ENCODE measurements at regions not wholly inside any gene's neighbourhood (a gene's known extent, or its start where the extent isn't known, plus 50 kb on each side); places are given as distances from the start of the nearest gene placed in this dataset.

DNA sequence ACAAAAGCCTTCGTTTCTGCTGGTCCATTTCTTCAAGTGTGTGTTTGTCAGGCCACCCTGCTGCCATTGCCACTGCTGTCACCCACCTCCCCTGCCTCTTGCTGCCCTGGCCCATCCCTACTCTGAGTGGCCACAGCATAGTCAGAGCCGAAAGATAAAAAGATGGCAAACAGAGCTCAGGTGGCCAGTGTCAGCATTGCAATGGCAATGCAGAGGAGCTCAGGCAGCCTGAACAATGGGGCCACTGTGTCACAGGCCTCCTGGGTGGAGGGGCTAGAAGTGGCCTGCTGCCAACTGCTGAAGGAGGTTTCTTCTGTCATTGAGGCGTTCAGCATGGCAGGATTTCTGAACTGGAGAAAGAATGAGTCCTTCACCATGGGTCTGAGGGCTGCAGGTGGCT is 137.1 kb downstream of the CSNK2A3 start:
- no peak overlapping the region for H3K4me3 ChIP-seq (ENCODE audit: insufficient read depth, low read length)
- no peaks in the 10 kb centered on the region for H3K36me3 ChIP-seq (ENCODE audit: insufficient read depth, low read length)
- TF ChIP-seq, protein P1, sequence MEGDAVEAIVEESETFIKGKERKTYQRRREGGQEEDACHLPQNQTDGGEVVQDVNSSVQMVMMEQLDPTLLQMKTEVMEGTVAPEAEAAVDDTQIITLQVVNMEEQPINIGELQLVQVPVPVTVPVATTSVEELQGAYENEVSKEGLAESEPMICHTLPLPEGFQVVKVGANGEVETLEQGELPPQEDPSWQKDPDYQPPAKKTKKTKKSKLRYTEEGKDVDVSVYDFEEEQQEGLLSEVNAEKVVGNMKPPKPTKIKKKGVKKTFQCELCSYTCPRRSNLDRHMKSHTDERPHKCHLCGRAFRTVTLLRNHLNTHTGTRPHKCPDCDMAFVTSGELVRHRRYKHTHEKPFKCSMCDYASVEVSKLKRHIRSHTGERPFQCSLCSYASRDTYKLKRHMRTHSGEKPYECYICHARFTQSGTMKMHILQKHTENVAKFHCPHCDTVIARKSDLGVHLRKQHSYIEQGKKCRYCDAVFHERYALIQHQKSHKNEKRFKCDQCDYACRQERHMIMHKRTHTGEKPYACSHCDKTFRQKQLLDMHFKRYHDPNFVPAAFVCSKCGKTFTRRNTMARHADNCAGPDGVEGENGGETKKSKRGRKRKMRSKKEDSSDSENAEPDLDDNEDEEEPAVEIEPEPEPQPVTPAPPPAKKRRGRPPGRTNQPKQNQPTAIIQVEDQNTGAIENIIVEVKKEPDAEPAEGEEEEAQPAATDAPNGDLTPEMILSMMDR (IDR thresholded peaks at IDR 0.05; ENCODE audit: extremely low read depth, low read depth, low read length): no peak
- H3K27me3 ChIP-seq (ENCODE audit: insufficient read depth, low read length): peaks cover 26% of the 10 kb centered on the region
- no peak for DNase-seq (ENCODE audit: insufficient read length, low spot score, missing footprints)
- H3K4me1 ChIP-seq (ENCODE audit: insufficient read depth, low read length): no peaks in the 10 kb centered on the region
- H3K27ac ChIP-seq (ENCODE audit: low read depth, low read length): no peak overlapping the region
- H3K79me2 ChIP-seq (ENCODE audit: insufficient read depth, low read length): no peaks in the 10 kb centered on the region
- H3K4me2 ChIP-seq (ENCODE audit: insufficient read depth, low read length): no peak overlapping the region
- no peak overlapping the region for H2AFZ ChIP-seq (ENCODE audit: low read length)
- no peaks in the 10 kb centered on the region for H3K9me3 ChIP-seq (ENCODE audit: low read depth, low read length)
- H4K20me1 ChIP-seq (ENCODE audit: insufficient read depth, low read length): no peaks in the 10 kb centered on the region

DNA sequence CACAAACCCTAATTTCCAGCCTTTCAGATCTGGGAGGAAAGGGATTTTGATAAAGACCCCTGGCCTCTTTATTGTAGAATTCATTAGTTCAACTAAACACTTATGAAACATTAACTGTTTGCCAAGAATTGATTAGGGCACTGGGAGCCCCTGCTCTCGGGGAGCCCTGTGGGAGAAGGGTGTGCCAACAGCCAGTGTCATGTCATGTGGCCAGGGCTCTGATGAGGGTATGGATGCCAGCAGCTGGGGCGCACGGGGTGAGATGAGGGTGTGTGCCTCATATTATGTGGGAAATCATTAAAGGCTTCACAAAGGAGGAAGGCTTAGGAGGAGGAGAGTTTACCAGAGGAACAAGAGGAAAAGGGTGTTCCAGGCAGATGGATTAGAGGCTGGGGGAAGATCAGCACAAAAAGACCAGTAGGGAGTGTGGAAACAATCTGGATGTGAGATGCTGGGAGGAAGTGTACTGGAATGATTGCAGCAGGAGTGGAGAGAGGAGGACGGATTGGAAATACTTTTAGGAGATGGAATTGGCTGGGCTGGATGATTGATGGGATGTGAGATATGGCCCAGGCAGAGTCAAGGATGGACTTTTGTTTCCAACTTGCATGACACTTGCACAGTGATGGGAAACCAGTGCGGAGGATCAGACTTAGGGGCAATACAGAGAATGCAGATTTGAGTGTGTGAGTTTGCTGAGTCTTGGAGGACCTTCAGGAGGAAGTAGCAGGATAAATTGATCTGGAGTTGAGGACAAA is 137.8 kb downstream of the CSNK2A3 start:
- Histone ChIP-seq H3K4me3 (ENCODE audit: insufficient read depth, low read length) (no peak overlapping the region), H3K27me3 (ENCODE audit: insufficient read depth, low read length) (peaks cover 26% of the 10 kb centered on the region), H3K36me3 (ENCODE audit: insufficient read depth, low read length) (no peaks in the 10 kb centered on the region), H3K4me2 (ENCODE audit: insufficient read depth, low read length) (no peak overlapping the region), H4K20me1 (ENCODE audit: insufficient read depth, low read length) (no peaks in the 10 kb centered on the region), H2AFZ (ENCODE audit: low read length) (no peak overlapping the region), H3K27ac (ENCODE audit: low read depth, low read length) (no peak overlapping the region), H3K9me3 (ENCODE audit: low read depth, low read length) (no peaks in the 10 kb centered on the region), H3K79me2 (ENCODE audit: insufficient read depth, low read length) (no peaks in the 10 kb centered on the region), H3K4me1 (ENCODE audit: insufficient read depth, low read length) (no peaks in the 10 kb centered on the region)
- TF ChIP-seq, protein P1 (IDR thresholded peaks at IDR 0.05; ENCODE audit: extremely low read depth, low read depth, low read length): no peak
- DNase-seq (ENCODE audit: insufficient read length, low spot score, missing footprints): no peak

DNA sequence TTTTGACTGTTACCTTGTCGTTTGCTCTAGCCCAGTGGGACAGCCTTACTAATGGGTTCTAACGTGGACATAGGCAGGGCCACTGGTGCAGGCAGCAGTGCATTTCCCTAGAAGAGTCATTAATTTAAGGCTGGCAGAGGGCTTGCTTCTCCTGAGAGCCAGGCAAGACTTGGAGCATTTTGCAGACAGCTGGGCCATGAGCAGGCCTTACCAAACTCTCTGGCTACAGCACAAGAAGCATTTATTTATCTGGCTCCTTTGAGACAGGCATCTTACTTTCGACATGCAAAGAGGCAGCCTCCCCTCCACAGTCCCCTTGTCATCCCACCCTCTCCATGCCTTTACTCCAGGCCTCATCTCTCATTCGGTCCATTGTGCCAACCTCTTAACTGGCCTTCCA is 139.9 kb downstream of the CSNK2A3 start:
- no peaks in the 10 kb centered on the region for H4K20me1 ChIP-seq (ENCODE audit: insufficient read depth, low read length)
- no peak for DNase-seq (ENCODE audit: insufficient read length, low spot score, missing footprints)
- H3K36me3 ChIP-seq (ENCODE audit: insufficient read depth, low read length): no peaks in the 10 kb centered on the region
- TF ChIP-seq, protein P1 (IDR thresholded peaks at IDR 0.05; ENCODE audit: extremely low read depth, low read depth, low read length): no peak
- no peak overlapping the region for H3K27ac ChIP-seq (ENCODE audit: low read depth, low read length)
- H3K4me2 ChIP-seq (ENCODE audit: insufficient read depth, low read length): no peak overlapping the region
- H3K27me3 ChIP-seq (ENCODE audit: insufficient read depth, low read length): peaks cover 30% of the 10 kb centered on the region
- no peaks in the 10 kb centered on the region for H3K9me3 ChIP-seq (ENCODE audit: low read depth, low read length)
- no peaks in the 10 kb centered on the region for H3K79me2 ChIP-seq (ENCODE audit: insufficient read depth, low read length)
- no peaks in the 10 kb centered on the region for H3K4me1 ChIP-seq (ENCODE audit: insufficient read depth, low read length)
- H3K4me3 ChIP-seq (ENCODE audit: insufficient read depth, low read length): no peak overlapping the region
- H2AFZ ChIP-seq (ENCODE audit: low read length): no peak overlapping the region

DNA sequence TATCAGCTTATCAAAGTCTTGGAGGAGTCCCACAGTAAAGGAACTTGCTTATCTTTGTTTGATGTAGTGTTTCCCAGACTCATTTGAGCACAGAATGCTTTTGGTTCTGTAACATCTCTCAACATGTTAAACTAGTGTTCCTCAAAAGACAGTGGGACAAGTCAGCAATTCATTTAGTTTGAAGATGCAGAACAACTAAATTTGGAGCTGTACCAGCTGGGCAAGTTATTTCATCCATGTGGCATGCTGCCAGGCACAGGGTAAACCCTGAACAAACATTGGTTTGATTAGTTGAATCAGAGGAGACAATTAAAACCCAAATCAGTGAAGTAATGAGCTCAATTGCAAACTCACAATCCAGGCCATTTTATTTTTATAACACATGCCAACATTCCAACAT is 141.2 kb downstream of the CSNK2A3 start:
- TF ChIP-seq, protein P1 (IDR thresholded peaks at IDR 0.05; ENCODE audit: extremely low read depth, low read depth, low read length): no peak
- no peak overlapping the region for H3K4me2 ChIP-seq (ENCODE audit: insufficient read depth, low read length)
- H3K36me3 ChIP-seq (ENCODE audit: insufficient read depth, low read length): no peaks in the 10 kb centered on the region
- H3K27me3 ChIP-seq (ENCODE audit: insufficient read depth, low read length): peaks cover 36% of the 10 kb centered on the region
- no peaks in the 10 kb centered on the region for H3K9me3 ChIP-seq (ENCODE audit: low read depth, low read length)
- no peak overlapping the region for H3K4me3 ChIP-seq (ENCODE audit: insufficient read depth, low read length)
- no peaks in the 10 kb centered on the region for H3K4me1 ChIP-seq (ENCODE audit: insufficient read depth, low read length)
- no peak overlapping the region for H3K27ac ChIP-seq (ENCODE audit: low read depth, low read length)
- DNase-seq (ENCODE audit: insufficient read length, low spot score, missing footprints): no peak
- no peaks in the 10 kb centered on the region for H3K79me2 ChIP-seq (ENCODE audit: insufficient read depth, low read length)
- no peaks in the 10 kb centered on the region for H4K20me1 ChIP-seq (ENCODE audit: insufficient read depth, low read length)
- no peak overlapping the region for H2AFZ ChIP-seq (ENCODE audit: low read length)
